Left lung (tissue), 4 donors: ENCODE measurements at regions not wholly inside any gene's neighbourhood (a gene's known extent, or its start where the extent isn't known, plus 50 kb on each side); places are given as distances from the start of the nearest gene placed in this dataset.

Source experiments
- ATAC-seq: fragments of 200-7000 bp; cut with Tn5 transposase; one replicate; pipeline ENCODE4 v1.9.1; 2020; ENCODE audit warnings: moderate library complexity
- DNase-seq, 4 donors: peaks; one replicate each; pipeline ENCODE4 v3.0.0-alpha.2; 2013 to 2020
- H3K27ac ChIP-seq, 2 donors: fragments of 200-600 bp; sonication (generic) in 1 of 2; one replicate each; pipeline versions ENCODE4 v1.5.0 to v1.8.0; 2020 to 2021
- H3K27me3 ChIP-seq, 2 donors: fragments of 200-600 bp; sonication (generic) in 1 of 2; one replicate each; pipeline versions ENCODE4 v1.5.0 to v1.8.0; 2020 to 2021
- H3K36me3 ChIP-seq, 2 donors: fragments of 200-600 bp; sonication (generic) in 1 of 2; one replicate each; pipeline versions ENCODE4 v1.5.0 to v1.8.0; 2020 to 2021
- H3K4me1 ChIP-seq, 2 donors: fragments of 200-600 bp; one replicate each; pipeline ENCODE4 v1.8.0; 2021
- H3K4me3 ChIP-seq, 2 donors: fragments of 200-600 bp; sonication (generic) in 1 of 2; one replicate each; pipeline versions ENCODE4 v1.5.0 to v1.8.0; 2020 to 2021; ENCODE audit warnings: mild to moderate bottlenecking in 1 of 2
- H3K9me3 ChIP-seq, 2 donors: fragments of 200-600 bp; sonication (generic) in 1 of 2; one replicate each; pipeline versions ENCODE4 v1.5.0 to v1.8.0; 2020 to 2021
- intact Hi-C, 2 donors: fragments of 100-400 bp; cut with DNase I; formaldehyde crosslinking; loops; one replicate each; pipeline versions ENCODE4 v1.11.2 to v1.14.2; 2022
- TF ChIP-seq, protein P1 (sequence below), 2 donors: fragments of 200-600 bp; sonication (generic) in 1 of 2; IDR thresholded peaks; one replicate each; pipeline versions ENCODE4 v1.5.0 to v1.8.0; 2021; ENCODE audit warnings: antibody characterized with exemption in 2 of 2
- donor health status: DM: no; HTN: yes; CAD: no.
- donor health status: DM: no; HTN: no; CAD: no.

DNA sequence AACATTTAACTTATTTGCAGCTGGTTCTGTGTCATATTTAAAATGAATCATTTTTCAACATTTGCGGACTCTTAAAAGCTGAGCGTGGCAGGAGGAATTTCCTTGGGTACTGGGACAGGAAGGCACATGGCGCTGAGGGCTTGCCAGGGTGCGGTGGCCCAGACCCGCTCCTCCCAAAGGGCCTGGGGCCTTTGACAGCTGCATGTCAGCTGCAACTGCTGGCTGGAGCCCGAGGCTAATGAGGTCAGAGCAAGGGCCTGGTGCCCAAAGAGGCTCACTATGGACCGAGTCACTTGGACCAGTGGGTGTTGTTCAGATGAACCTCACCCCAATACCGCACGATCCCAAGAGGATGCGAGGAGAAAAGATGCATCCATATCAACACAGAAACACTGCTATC lies 326.9 kb downstream of the CTTN start:
- H3K27me3 ChIP-seq: peaks cover 0 to 6% of the 10 kb centered on the region in 2 donors
- ATAC-seq: no peak
- H3K4me3 ChIP-seq: no peak overlapping the region
- no peak for DNase-seq
- H3K27ac ChIP-seq: no peak overlapping the region
- no peaks in the 10 kb centered on the region for H3K36me3 ChIP-seq
- no peaks in the 10 kb centered on the region for H3K4me1 ChIP-seq
- intact Hi-C loops: no loop called here
- TF ChIP-seq, protein P1, sequence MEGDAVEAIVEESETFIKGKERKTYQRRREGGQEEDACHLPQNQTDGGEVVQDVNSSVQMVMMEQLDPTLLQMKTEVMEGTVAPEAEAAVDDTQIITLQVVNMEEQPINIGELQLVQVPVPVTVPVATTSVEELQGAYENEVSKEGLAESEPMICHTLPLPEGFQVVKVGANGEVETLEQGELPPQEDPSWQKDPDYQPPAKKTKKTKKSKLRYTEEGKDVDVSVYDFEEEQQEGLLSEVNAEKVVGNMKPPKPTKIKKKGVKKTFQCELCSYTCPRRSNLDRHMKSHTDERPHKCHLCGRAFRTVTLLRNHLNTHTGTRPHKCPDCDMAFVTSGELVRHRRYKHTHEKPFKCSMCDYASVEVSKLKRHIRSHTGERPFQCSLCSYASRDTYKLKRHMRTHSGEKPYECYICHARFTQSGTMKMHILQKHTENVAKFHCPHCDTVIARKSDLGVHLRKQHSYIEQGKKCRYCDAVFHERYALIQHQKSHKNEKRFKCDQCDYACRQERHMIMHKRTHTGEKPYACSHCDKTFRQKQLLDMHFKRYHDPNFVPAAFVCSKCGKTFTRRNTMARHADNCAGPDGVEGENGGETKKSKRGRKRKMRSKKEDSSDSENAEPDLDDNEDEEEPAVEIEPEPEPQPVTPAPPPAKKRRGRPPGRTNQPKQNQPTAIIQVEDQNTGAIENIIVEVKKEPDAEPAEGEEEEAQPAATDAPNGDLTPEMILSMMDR (IDR thresholded peaks at IDR 0.05): no peak
- no peaks in the 10 kb centered on the region for H3K9me3 ChIP-seq

DNA sequence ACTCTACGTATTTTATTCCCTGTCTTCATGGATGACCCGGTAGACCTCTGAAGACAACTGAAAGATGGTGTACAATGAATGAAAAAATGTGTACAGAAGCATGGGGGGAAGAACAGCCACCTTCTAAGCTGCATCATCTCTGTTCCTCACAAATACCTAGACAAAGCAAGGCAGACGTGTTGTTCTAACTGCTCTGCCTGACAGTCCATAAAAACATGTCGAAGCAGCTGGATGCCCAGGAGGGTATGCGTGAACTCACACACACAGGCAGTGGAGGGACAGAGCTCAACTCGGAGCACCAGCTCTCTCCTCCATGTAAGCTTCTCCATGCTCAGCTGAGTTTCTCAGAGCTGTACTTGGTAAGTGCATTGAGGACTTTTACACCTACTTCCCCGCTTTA lies 327.4 kb downstream of the CTTN start:
- TF ChIP-seq, protein P1 (IDR thresholded peaks at IDR 0.05): no peak
- peaks cover 0 to 6% of the 10 kb centered on the region in 2 donors for H3K27me3 ChIP-seq
- no peaks in the 10 kb centered on the region for H3K4me1 ChIP-seq
- DNase-seq: no peak
- H3K9me3 ChIP-seq: no peaks in the 10 kb centered on the region
- intact Hi-C loops: no loop called here
- no peak for ATAC-seq
- no peak overlapping the region for H3K4me3 ChIP-seq
- H3K27ac ChIP-seq: no peak overlapping the region
- H3K36me3 ChIP-seq: no peaks in the 10 kb centered on the region

DNA sequence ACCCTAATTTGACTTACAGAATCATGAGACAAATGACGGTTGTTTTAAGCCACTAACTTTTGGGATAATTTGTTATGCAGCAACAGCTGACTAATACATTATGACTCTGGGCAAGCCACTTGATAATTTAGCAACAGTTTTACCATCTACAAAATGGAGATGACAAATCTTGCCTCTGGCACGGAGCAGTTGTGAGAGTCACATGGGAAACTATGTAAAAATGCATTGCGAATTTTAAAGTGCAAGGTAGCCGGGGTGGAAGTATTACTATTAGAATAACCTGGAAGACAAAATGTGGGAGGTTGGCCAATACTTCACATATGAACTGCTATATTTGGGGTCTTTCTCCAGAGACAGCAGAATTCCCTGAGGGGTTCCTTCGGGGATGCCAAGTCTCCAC lies 328.7 kb downstream of the CTTN start:
- H3K27ac ChIP-seq: no peak overlapping the region
- H3K36me3 ChIP-seq: no peaks in the 10 kb centered on the region
- DNase-seq: no peak
- no peak for ATAC-seq
- H3K4me3 ChIP-seq: no peak overlapping the region
- TF ChIP-seq, protein P1 (IDR thresholded peaks at IDR 0.05): no peak
- no peaks in the 10 kb centered on the region for H3K9me3 ChIP-seq
- H3K27me3 ChIP-seq: peaks cover 0 to 6% of the 10 kb centered on the region in 2 donors
- intact Hi-C loops: no loop called here
- H3K4me1 ChIP-seq: no peaks in the 10 kb centered on the region

GRCh38 chr11:70727899-70728620 lies 329.7 kb downstream of the CTTN start:
- TF ChIP-seq, protein P1 (IDR thresholded peaks at IDR 0.05): no peak
- no peaks in the 10 kb centered on the region for H3K4me1 ChIP-seq
- H3K4me3 ChIP-seq: no peak overlapping the region
- H3K27me3 ChIP-seq: peaks cover 0 to 6% of the 10 kb centered on the region in 2 donors
- ATAC-seq (no peak), DNase-seq (no peak)
- no peaks in the 10 kb centered on the region for H3K36me3 ChIP-seq
- no peak overlapping the region for H3K27ac ChIP-seq
- intact Hi-C loops: no loop called here
- H3K9me3 ChIP-seq: no peaks in the 10 kb centered on the region

DNA sequence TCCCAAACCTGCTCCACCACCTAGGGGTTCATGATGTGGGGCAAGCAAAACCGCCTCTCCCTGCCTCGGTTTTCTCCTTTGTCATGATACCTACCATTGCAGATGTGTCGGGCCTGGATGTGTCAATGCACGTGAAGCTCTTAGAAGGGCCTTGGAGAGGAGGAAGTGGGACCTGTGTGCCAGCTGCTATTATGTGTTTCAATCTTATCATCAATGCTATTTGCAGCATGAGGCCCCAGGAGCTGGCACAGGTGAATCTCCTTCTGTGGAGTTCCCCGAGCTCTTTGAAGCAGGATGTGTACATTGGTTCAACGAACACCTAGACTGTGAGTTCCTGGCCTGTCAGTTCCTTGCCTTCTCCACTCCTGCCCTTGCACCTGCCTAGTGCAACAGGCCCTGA lies 331.6 kb downstream of the CTTN start:
- H3K27ac ChIP-seq: no peak overlapping the region
- TF ChIP-seq, protein P1 (IDR thresholded peaks at IDR 0.05): no peak
- no peaks in the 10 kb centered on the region for H3K9me3 ChIP-seq
- H3K36me3 ChIP-seq: no peaks in the 10 kb centered on the region
- intact Hi-C loops: no loop called here
- H3K4me3 ChIP-seq: no peak overlapping the region
- DNase-seq: no peak
- H3K4me1 ChIP-seq: no peaks in the 10 kb centered on the region
- no peak for ATAC-seq
- peaks cover 0 to 6% of the 10 kb centered on the region in 2 donors for H3K27me3 ChIP-seq
